NCI-H187 treated with DMSO at 0.1 percent for 48 hours (cell line): ENCODE measurements at regions not wholly inside any gene's neighbourhood (a gene's known extent, or its start where the extent isn't known, plus 50 kb on each side); places are given as distances from the start of the nearest gene placed in this dataset.
A peak's percentile ranks its signal among the peaks of the same experiment; 100 is the strongest.

ENCODE experiments used
- DNase-seq: peaks from one replicate; lab custom pipeline; 2025; lab: John Stamatoyannopoulos, UW

GRCh38 chr18:22073411-22073810 lies 96.0 kb upstream of the GATA6 start:
- no peak for DNase-seq

GRCh38 chr18:22074282-22075070 lies 94.9 kb upstream of the GATA6 start:
- peak; percentile 57 for DNase-seq

GRCh38 chr18:22080035-22080434 lies 89.4 kb upstream of the GATA6 start:
- no peak for DNase-seq

- DNase-seq = no peak
Observed at GRCh38 chr18:22082408-22082807, 87.0 kb upstream of the GATA6 start.

- DNase-seq = no peak
Observed at GRCh38 chr18:22084547-22084946, 84.8 kb upstream of the GATA6 start.

GRCh38 chr18:22086973-22087372 lies 82.4 kb upstream of the GATA6 start:
- no peak for DNase-seq

GRCh38 chr18:22088029-22088428 lies 81.4 kb upstream of the GATA6 start:
- no peak for DNase-seq

- no peak for DNase-seq
Observed at GRCh38 chr18:22088996-22089640, 80.3 kb upstream of the GATA6 start.

- DNase-seq = no peak
Observed at GRCh38 chr18:22091341-22091740, 78.0 kb upstream of the GATA6 start.

- DNase-seq = no peak
Observed at GRCh38 chr18:22093731-22094357, 75.5 kb upstream of the GATA6 start.

- no peak for DNase-seq
Observed at GRCh38 chr18:22094358-22094734, 75.0 kb upstream of the GATA6 start.

- no peak for DNase-seq
Observed at GRCh38 chr18:22098563-22098989, 70.8 kb upstream of the GATA6 start.

GRCh38 chr18:22099925-22100324 lies 69.5 kb upstream of the GATA6 start:
- DNase-seq = no peak

- DNase-seq = no peak
Observed at GRCh38 chr18:22101731-22102130, 67.7 kb upstream of the GATA6 start.

- DNase-seq = no peak
Observed at GRCh38 chr18:22102953-22103646, 66.3 kb upstream of the GATA6 start.

GRCh38 chr18:22103647-22104031 lies 65.8 kb upstream of the GATA6 start:
- DNase-seq = no peak

GRCh38 chr18:22106536-22107292 lies 62.7 kb upstream of the GATA6 start:
- DNase-seq = no peak

GRCh38 chr18:22108674-22109073 lies 60.7 kb upstream of the GATA6 start:
- DNase-seq = no peak

GRCh38 chr18:22109535-22109934 lies 59.9 kb upstream of the GATA6 start:
- DNase-seq = no peak

- no peak for DNase-seq
Observed at GRCh38 chr18:22110461-22110924, 58.9 kb upstream of the GATA6 start.

GRCh38 chr18:22112215-22112614 lies 57.2 kb upstream of the GATA6 start:
- DNase-seq = no peak
